Stimulated activated CD4-positive, alpha-beta T cell treated with anti-CD3 and anti-CD28 coated beads, Interleukin-12 subunit alpha, Interleukin-12 subunit beta, amount 100 ng/mL, for 4 hours (primary cell): ENCODE measurements at regions not wholly inside any gene's neighbourhood (a gene's known extent, or its start where the extent isn't known, plus 50 kb on each side); places are given as distances from the start of the nearest gene placed in this dataset.

ENCODE experiments used
- DNase-seq: peaks from one replicate; pipeline ENCODE4 v3.0.0-alpha.2; 2020

- no peak for DNase-seq
Measured at GRCh38 chr16:74030000-74030706, 266.5 kb upstream of the PSMD7 start.

- DNase-seq: no peak
Measured at GRCh38 chr16:74029115-74029792, 267.4 kb upstream of the PSMD7 start.

GRCh38 chr16:74026373-74027281, 270.0 kb upstream of the PSMD7 start:
- DNase-seq: no peak

- DNase-seq: no peak
Measured at GRCh38 chr16:74024953-74025352, 271.7 kb upstream of the PSMD7 start.

GRCh38 chr16:74020095-74020670, 276.4 kb upstream of the PSMD7 start:
- DNase-seq: no peak

- DNase-seq: no peak
Measured at GRCh38 chr16:74019612-74020011, 277.0 kb upstream of the PSMD7 start.

- DNase-seq: no peak
Measured at GRCh38 chr16:74015953-74016352, 280.7 kb upstream of the PSMD7 start.

- no peak for DNase-seq
Measured at GRCh38 chr16:73998707-73999106, 297.9 kb upstream of the PSMD7 start.

GRCh38 chr16:73997971-73998370, 298.6 kb upstream of the PSMD7 start:
- no peak for DNase-seq

GRCh38 chr16:73997340-73997711, 299.3 kb upstream of the PSMD7 start:
- no peak for DNase-seq

GRCh38 chr16:73996624-73997339, 299.8 kb upstream of the PSMD7 start:
- no peak for DNase-seq

GRCh38 chr16:73993878-73994277, 302.7 kb upstream of the PSMD7 start:
- DNase-seq: no peak

- no peak for DNase-seq
Measured at GRCh38 chr16:73978407-73978784, 318.2 kb upstream of the PSMD7 start.

- DNase-seq: no peak
Measured at GRCh38 chr16:73976644-73977043, 320.0 kb upstream of the PSMD7 start.

- DNase-seq: no peak
Measured at GRCh38 chr16:73973174-73973573, 323.4 kb upstream of the PSMD7 start.

- no peak for DNase-seq
Measured at GRCh38 chr16:73966851-73967250, 329.8 kb upstream of the PSMD7 start.

GRCh38 chr16:73965591-73965990, 331.0 kb upstream of the PSMD7 start:
- DNase-seq: no peak

GRCh38 chr16:73956587-73957494, 339.8 kb upstream of the PSMD7 start:
- peak; percentile 16 for DNase-seq

- no peak for DNase-seq
Measured at GRCh38 chr16:73955702-73956101, 340.9 kb upstream of the PSMD7 start.

GRCh38 chr16:73955255-73955654, 341.4 kb upstream of the PSMD7 start:
- DNase-seq: no peak

GRCh38 chr16:73951481-73951880, 345.1 kb upstream of the PSMD7 start:
- DNase-seq: no peak
